Ishikawa (cell line): ENCODE measurements at regions not wholly inside any gene's neighbourhood (a gene's known extent, or its start where the extent isn't known, plus 50 kb on each side); places are given as distances from the start of the nearest gene placed in this dataset.

Experiments used
- CEBPB ChIP-seq: IDR thresholded peaks from 2 replicates; pipeline ENCODE4 v1.6.1; 2012
- CREB1 ChIP-seq: IDR thresholded peaks from 2 replicates; pipeline ENCODE4 v1.6.1; 2012; ENCODE audit warnings: low read depth
- EGR1 ChIP-seq: IDR thresholded peaks from 2 replicates; pipeline ENCODE4 v1.6.1; 2012
- EP300 ChIP-seq: IDR thresholded peaks from 2 replicates; pipeline ENCODE4 v1.6.1; 2012; ENCODE audit warnings: borderline replicate concordance
- FOXM1 ChIP-seq: IDR thresholded peaks from 2 replicates; pipeline ENCODE4 v1.6.1; 2012; ENCODE audit warnings: low read depth, borderline replicate concordance
- NFIC ChIP-seq: IDR thresholded peaks from 2 replicates; pipeline ENCODE4 v1.6.1; 2012
- RAD21 ChIP-seq: IDR thresholded peaks from 2 replicates; pipeline ENCODE4 v1.6.1; 2012; ENCODE audit warnings: low read depth
- TAF1 ChIP-seq: IDR thresholded peaks from 2 replicates; pipeline ENCODE4 v1.6.1; 2012; ENCODE audit warnings: low read depth, mild to moderate bottlenecking
- TCF12 ChIP-seq: IDR thresholded peaks from 2 replicates; pipeline ENCODE4 v1.6.1; 2012; ENCODE audit warnings: low read depth
- TEAD4 ChIP-seq: IDR thresholded peaks from 2 replicates; pipeline ENCODE4 v1.6.1; 2012
- YY1 ChIP-seq: IDR thresholded peaks from 2 replicates; pipeline ENCODE4 v1.6.1; 2012; ENCODE audit warnings: low read depth
- ZBTB7A ChIP-seq: IDR thresholded peaks from 2 replicates; pipeline ENCODE4 v1.6.1; 2012; ENCODE audit warnings: low read depth
- TF ChIP-seq, protein P1 (sequence below): IDR thresholded peaks from 2 replicates; pipeline ENCODE4 v1.6.1; 2012; ENCODE audit warnings: low read depth, mild to moderate bottlenecking
- TF ChIP-seq, protein P2 (sequence below): IDR thresholded peaks from 2 replicates; pipeline ENCODE4 v1.6.1; 2012
- TF ChIP-seq, protein P3 (sequence below): IDR thresholded peaks from 2 replicates; pipeline ENCODE4 v1.6.1; 2012

DNA sequence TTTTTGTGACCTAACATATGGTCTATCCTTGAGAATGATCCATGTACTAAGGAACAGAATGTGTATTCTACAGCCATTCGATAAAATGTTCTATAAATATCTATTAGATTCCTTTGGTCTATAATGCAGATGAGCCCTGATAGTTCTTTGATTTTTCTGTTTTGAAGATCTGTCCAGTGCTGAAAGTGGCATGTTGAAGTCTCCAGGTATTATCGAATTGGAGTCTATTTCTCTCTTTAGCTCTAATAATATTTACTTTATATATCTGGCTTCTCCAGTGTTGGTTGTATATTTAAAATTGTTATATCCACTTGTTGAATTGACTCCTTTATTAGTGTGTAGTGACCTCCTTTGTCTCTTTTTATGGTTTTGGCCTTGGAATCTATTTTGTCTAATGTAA, 377.9 kb downstream of the ARL6IP6 start:
- no peak for TF ChIP-seq FOXM1
- no peak for TF ChIP-seq EP300
- TF ChIP-seq YY1: no peak
- TF ChIP-seq ZBTB7A: no peak
- TF ChIP-seq RAD21: no peak
- TF ChIP-seq, protein P1, sequence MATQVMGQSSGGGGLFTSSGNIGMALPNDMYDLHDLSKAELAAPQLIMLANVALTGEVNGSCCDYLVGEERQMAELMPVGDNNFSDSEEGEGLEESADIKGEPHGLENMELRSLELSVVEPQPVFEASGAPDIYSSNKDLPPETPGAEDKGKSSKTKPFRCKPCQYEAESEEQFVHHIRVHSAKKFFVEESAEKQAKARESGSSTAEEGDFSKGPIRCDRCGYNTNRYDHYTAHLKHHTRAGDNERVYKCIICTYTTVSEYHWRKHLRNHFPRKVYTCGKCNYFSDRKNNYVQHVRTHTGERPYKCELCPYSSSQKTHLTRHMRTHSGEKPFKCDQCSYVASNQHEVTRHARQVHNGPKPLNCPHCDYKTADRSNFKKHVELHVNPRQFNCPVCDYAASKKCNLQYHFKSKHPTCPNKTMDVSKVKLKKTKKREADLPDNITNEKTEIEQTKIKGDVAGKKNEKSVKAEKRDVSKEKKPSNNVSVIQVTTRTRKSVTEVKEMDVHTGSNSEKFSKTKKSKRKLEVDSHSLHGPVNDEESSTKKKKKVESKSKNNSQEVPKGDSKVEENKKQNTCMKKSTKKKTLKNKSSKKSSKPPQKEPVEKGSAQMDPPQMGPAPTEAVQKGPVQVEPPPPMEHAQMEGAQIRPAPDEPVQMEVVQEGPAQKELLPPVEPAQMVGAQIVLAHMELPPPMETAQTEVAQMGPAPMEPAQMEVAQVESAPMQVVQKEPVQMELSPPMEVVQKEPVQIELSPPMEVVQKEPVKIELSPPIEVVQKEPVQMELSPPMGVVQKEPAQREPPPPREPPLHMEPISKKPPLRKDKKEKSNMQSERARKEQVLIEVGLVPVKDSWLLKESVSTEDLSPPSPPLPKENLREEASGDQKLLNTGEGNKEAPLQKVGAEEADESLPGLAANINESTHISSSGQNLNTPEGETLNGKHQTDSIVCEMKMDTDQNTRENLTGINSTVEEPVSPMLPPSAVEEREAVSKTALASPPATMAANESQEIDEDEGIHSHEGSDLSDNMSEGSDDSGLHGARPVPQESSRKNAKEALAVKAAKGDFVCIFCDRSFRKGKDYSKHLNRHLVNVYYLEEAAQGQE: peak; percentile 74

DNA sequence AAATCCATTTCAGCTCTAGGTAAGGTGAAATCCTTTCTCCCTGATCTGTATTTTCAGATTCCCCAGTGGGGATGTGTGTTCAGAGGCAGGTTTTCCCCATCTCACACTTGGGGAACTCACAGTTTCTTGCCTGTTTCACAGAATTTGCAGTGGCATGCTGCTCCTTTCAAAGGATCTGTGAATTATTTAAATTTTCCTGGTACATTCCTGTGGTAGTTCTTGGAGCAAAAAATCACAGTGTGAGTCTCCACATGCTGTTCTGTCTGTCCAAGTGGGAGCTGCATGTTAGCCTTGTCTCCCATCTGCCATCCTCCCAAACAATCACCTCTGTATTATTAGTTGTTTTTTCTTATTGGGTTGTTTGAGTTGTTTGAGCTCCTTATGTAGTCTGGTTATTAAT, 372.9 kb downstream of the ARL6IP6 start:
- TF ChIP-seq, protein P1: no peak
- TF ChIP-seq CREB1: no peak
- no peak for TF ChIP-seq EP300
- TF ChIP-seq TAF1: no peak
- no peak for TF ChIP-seq CEBPB
- no peak for TF ChIP-seq ZBTB7A
- no peak for TF ChIP-seq TCF12
- no peak for TF ChIP-seq YY1
- no peak for TF ChIP-seq FOXM1
- TF ChIP-seq, protein P2, sequence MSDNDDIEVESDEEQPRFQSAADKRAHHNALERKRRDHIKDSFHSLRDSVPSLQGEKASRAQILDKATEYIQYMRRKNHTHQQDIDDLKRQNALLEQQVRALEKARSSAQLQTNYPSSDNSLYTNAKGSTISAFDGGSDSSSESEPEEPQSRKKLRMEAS: no peak
- TF ChIP-seq NFIC: no peak
- no peak for TF ChIP-seq EGR1
- TF ChIP-seq TEAD4: no peak
- TF ChIP-seq, protein P3, sequence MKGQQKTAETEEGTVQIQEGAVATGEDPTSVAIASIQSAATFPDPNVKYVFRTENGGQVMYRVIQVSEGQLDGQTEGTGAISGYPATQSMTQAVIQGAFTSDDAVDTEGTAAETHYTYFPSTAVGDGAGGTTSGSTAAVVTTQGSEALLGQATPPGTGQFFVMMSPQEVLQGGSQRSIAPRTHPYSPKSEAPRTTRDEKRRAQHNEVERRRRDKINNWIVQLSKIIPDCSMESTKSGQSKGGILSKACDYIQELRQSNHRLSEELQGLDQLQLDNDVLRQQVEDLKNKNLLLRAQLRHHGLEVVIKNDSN: no peak
- no peak for TF ChIP-seq RAD21

DNA sequence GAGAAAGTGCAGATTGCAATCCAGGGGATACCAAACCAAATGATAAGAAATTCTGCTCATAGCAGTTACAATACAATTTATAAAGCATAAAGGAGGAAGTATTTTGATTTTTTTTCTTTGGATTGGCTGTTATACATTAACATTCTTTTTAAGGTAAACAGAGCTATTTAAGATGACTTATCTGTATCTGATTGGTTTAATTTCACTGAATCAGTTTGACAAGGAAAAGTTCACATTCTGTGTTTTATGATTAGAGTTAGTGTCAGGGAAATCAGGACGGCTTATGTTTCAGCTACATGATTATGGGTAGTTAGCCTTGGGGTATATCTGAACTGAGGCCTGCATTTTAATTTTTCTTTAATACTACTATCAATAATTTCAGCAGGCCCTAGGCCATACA, 360.9 kb downstream of the ARL6IP6 start:
- TF ChIP-seq, protein P3: no peak
- TF ChIP-seq TAF1: no peak
- TF ChIP-seq EP300: no peak
- TF ChIP-seq TCF12: no peak
- no peak for TF ChIP-seq FOXM1
- TF ChIP-seq, protein P2: no peak
- TF ChIP-seq, protein P1: no peak
- no peak for TF ChIP-seq CREB1
- TF ChIP-seq CEBPB: no peak
- no peak for TF ChIP-seq TEAD4
- TF ChIP-seq NFIC: no peak
- TF ChIP-seq YY1: no peak
- TF ChIP-seq RAD21: no peak
- TF ChIP-seq ZBTB7A: no peak
- TF ChIP-seq EGR1: no peak

DNA sequence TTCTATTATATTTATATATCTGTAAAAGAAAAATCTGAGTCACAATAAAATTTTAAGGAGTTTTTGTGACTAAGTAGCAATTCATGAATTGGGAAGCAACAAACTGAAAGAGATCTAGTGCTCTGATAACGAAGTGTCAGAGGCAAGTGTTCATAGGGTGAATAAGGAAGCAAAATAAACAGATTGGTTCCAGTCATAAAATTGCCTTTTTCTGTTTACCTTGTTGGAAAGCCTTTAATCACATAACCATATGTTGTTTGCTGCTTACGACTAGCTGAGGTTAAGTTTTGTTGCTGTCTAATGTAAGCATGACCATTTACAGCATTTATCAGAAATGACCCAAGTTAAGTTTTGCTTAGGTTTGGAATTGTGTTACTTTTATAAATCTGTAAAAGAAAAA, 358.9 kb downstream of the ARL6IP6 start:
- TF ChIP-seq, protein P3: no peak
- TF ChIP-seq NFIC (no peak), CREB1 (no peak), RAD21 (no peak), ZBTB7A (no peak), EGR1 (no peak), EP300 (no peak), YY1 (no peak), TCF12 (no peak)
- TF ChIP-seq, protein P1: no peak
